GM13977 (cell line): ENCODE measurements at regions not wholly inside any gene's neighbourhood (a gene's known extent, or its start where the extent isn't known, plus 50 kb on each side); places are given as distances from the start of the nearest gene placed in this dataset.

Experiments
- DNase-seq: peaks from one replicate; pipeline ENCODE4 v3.0.0; 2012; ENCODE audit warnings: low spot score
- in situ Hi-C: fragments of 300-500 bp; cut with MboI; formaldehyde crosslinking; loops from one replicate; pipeline ENCODE4 v1.12.0; 2022; ENCODE audit warnings: low sequenced_read_pairs, low pct_unique_long_range_greater_than_20kb, mixed read lengths, inconsistent platforms; ENCODE audit not compliant: unreplicated experiment
- TF ChIP-seq, protein P1 (sequence below): IDR thresholded peaks from 2 replicates; pipeline ENCODE4 v1.5.1; 2012; ENCODE audit warnings: mild to moderate bottlenecking, control low read depth; ENCODE audit not compliant: insufficient read depth; ENCODE audit errors: extremely low read depth, missing control alignments

DNA sequence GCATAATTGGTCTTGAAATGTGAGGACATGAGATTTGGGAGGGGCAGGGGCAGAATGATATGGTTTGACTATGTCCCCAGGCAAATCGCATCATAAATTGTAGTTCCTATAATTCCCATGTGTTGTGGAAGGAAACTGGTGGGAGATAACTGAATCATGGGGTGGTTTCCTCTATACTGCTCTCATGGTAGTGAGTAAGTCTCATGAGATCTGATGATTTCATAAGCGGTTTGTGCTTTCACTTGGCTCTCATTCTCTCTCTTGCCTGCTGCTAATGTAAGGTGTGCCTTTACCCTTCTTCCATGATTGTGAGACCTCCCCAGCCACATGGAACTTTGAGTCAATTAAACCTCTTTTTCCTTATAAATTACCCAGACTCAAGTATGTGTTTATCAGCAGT is 2595.9 kb downstream of the PCDH7 start:
- no peak for DNase-seq
- TF ChIP-seq, protein P1, sequence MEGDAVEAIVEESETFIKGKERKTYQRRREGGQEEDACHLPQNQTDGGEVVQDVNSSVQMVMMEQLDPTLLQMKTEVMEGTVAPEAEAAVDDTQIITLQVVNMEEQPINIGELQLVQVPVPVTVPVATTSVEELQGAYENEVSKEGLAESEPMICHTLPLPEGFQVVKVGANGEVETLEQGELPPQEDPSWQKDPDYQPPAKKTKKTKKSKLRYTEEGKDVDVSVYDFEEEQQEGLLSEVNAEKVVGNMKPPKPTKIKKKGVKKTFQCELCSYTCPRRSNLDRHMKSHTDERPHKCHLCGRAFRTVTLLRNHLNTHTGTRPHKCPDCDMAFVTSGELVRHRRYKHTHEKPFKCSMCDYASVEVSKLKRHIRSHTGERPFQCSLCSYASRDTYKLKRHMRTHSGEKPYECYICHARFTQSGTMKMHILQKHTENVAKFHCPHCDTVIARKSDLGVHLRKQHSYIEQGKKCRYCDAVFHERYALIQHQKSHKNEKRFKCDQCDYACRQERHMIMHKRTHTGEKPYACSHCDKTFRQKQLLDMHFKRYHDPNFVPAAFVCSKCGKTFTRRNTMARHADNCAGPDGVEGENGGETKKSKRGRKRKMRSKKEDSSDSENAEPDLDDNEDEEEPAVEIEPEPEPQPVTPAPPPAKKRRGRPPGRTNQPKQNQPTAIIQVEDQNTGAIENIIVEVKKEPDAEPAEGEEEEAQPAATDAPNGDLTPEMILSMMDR = no peak
- in situ Hi-C loops = no loop called here

DNA sequence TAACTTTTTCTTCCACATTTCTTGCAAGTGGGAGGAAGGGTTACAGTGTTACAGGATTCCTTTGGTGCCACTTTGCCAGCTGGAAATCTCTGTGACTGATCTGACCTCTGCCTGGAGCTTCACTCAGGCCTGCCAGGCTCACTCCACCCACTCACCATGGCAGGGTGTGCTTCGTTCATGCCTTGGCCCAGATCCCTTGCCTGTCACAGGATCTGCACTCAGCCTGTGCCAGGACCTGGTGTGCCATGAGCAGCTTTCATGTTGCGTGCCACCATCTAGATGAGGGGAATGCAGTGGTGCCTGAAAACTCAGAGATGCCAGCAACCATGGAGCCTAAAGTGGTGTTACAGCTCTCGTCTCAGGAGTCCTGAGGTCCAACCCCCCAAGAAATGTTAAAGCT is 2596.4 kb downstream of the PCDH7 start:
- TF ChIP-seq, protein P1 = no peak
- no peak for DNase-seq
- in situ Hi-C loops = no loop called here

DNA sequence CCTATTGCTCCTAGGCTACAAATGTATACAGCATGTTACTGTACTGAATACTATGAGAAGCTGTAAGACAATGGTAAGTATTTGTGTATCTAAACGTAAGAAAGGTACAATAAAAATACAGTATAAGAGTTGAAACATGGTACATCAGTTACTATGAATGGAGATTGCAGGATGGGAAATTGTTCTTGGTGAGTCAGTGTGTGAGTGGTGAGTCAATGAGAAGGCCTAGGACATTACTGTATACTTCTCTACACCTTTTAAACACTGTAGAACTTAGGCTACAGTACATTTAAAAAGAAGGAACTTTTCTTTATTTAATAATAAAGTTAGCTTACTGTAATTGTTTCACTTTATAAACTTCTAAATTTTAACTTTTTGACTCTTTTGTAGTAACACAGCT is 2603.2 kb downstream of the PCDH7 start:
- no peak for DNase-seq
- TF ChIP-seq, protein P1 = no peak
- in situ Hi-C loops = no loop called here

DNA sequence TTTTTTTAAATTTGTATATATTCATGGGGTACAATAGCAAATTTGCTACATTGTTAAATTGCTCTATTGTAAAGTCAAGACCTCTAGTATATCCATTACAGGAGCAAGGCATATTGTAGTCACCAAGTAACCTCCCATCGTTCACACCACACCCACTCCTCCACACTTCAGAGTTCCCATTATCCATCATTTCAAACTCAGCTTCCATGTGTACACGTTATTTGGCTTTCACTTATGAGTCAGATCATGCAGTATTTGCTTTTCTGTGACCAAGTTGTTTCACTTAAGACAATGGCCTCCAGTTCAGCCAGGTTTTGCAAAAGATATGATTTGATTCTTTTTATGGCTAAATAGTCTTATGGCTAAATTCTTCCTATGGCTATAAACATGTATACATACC is 2614.2 kb downstream of the PCDH7 start:
- in situ Hi-C loops = no loop called here
- TF ChIP-seq, protein P1 = no peak
- DNase-seq = no peak

DNA sequence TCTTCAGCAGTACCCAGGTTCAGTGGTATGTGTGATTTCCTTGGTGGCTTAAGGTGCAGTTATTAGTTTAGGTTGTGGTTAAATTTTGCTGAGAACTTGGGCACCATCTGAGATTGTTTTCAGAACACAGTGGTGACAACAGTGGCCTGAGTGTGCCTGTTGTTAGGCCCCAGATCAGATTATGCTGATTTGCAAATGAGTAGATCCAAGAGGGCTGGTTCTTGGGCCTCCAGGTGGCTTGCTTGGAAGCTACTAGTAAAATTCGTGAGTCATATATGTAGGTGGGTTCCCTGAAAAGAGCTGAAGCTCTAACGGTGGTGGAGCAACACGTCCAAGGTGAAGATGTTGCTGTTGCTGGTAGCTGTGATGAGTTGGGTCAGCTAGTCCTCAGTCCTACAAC is 2619.6 kb downstream of the PCDH7 start:
- in situ Hi-C loops = no loop called here
- DNase-seq = no peak
- TF ChIP-seq, protein P1 = no peak

DNA sequence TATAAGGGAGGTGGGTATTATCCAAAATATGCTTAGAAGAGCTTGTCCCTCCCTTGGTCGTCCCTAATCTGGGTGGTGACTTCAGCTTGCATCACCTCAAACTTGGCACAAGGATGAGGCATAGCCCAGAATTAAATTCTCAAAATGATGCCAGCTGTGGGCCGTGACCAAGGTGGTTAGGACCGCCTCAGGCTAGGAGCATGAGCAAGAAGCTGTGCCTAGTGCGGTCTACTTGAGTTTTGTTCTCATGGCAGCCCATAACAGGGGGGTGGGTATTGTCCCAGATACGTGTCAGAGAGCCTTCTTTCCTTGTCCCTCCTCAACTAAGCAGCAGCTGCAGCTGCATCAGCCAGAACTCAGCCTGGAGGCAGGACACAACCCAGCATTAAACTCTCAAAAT is 2620.0 kb downstream of the PCDH7 start:
- no peak for DNase-seq
- TF ChIP-seq, protein P1 = no peak
- in situ Hi-C loops = no loop called here

DNA sequence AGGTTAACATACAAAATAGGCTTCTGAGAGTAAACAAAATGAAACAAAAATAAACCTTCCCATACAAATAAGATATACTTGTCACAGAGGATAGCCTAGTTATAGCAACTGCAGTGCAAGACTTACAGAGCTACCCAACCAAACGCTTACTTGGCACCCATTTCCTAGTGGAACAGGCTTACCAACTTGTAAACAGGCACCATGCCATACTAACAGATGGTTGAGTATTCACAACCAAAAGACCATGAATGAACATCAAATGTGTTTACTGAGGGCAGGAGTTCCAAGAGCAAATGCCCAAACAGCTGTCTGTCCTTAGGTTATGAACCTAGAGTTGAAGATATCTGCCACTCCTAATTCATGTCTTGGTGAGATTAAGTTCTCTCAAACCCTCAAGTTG is 2629.2 kb downstream of the PCDH7 start:
- in situ Hi-C loops = no loop called here
- DNase-seq = no peak
- TF ChIP-seq, protein P1 = no peak
